Stimulated activated naive CD8-positive, alpha-beta T cell treated with anti-CD3 and anti-CD28 coated beads, Interleukin-15, Interleukin-2, amounts not matched to agents 100 U/mL and 50 U/mL, for 24 hours (primary cell): ENCODE measurements at regions not wholly inside any gene's neighbourhood (a gene's known extent, or its start where the extent isn't known, plus 50 kb on each side); places are given as distances from the start of the nearest gene placed in this dataset.
"Not testable (repeated sequence)": the region's sequence is repeated elsewhere in the genome, so short reads cannot be mapped to it uniquely, and the experiment has no call there.

ENCODE experiments used
- ATAC-seq: fragments of 150-1000 bp; cut with Tn5 transposase; one replicate; pipeline ENCODE4 v1.10.0; 2021
- DNase-seq: peaks from one replicate; pipeline ENCODE4 v3.0.0; 2021

DNA sequence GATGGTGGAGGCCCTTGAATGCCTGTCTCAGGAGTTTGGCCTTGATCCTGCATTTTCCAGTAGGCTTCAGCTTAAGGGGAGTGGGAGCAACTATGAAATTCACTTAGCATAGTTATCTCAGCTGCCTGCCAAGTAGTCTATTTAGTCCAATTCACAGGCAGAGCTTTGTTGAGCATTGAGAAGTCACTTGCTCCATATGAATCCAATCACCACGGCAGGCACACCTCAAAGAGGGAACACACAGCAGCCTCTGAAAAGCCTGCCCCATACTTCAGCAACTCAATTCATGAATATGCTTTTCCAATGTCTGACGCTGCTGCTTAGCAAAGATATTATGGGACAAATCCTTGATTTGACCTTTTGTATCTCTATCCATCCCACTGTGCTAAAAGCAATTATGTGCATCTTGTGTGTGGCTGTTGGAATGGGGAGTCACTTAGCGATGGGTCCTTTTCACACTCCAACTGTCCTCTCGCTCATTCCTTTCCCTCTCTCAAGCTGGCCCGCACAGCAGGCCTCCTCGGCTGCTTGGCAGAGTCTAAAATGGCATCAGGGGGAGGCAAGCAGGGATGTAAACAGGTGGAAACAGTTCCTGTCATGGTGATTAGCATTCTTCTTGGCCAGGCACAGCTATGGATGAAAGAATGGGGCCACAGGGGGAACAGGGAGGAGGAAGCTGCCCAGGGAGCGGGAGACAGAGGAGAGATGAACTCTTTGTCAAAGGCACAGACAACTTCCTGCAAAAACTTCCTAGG is 56.0 kb upstream of the LRPPRC start:
- DNase-seq (no peak), ATAC-seq (no peak)

DNA sequence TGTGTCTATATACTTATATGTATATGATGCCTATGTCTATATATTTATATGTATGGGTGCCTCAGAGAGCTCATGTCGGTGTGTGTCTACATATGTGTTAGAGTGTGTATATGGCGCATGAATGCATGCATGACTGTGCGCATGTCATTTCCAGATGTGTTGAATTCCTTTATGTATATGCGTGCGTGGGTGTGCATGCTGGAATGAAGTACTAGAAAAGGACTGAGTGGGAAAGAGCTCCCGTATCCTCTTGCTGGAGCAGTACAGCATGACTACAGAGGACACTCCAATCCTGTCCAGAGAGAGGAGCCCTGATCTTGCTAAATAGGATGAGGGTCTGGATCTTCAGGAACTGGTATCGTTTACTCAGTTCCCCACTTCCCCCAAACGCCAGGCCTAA is 56.8 kb upstream of the LRPPRC start:
- no peak for DNase-seq
- ATAC-seq, result no peak

DNA sequence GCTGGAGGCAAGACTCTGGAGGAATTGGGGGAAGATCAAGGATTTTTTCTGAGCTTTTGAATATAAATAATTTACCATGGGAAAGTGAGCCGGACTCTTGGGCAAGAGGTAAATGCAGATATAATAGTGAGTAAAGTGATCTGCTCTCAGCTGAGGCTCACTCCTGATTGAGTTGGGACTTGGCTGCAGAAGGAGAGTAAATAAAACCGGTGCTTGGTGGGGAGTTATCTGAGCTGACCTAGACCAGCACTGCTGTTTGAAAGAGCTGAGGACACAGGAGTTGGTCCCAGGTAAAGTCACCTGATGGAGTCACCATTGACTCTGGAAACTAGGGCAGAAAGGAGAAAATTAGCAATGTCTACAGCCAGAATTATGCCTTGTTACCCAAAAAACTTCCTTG is 57.3 kb upstream of the LRPPRC start:
- ATAC-seq, result no peak

DNA sequence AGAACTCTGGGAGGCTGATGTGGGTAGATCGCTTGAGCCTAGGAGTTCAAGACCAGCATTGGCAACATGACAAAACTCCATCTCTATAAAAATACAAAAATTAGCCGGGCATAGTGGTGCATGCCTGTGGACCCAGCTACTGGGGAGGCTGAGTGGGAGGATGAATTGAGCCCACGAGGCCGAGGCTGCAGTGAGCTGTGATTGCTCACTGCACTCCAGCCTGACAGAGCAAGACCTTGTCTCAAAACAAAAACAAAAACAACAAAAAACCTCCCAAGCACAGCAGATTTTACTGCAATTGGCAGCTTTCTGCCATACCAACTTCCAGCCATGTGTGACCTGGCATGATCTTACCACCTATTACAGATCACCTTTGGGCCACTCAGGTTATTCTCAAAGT is 57.7 kb upstream of the LRPPRC start:
- ATAC-seq (no peak), DNase-seq (no peak)

More for the DNA sequence above, 57.3 kb upstream of the LRPPRC start:
- DNase-seq, result no peak

DNA sequence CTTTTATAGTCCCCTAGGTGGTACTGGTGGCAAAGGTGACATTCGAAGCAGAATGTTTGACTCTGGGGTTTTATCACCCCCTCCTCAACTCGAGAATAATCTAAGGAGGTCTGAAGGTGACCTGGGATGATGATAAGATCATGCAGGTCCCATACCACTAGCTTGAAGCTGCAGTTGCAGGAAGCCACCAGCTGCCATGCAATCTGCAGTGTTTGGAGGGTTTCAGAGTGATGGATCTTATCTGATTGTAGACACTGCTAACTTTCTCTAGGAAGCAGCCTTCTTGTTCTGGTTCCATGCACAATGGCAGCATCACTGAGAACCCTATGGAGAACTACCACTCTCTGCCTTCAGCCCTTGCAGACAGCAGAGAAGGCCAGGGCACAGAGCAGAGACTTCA is 59.4 kb upstream of the LRPPRC start:
- DNase-seq (no peak), ATAC-seq (no peak)

DNA sequence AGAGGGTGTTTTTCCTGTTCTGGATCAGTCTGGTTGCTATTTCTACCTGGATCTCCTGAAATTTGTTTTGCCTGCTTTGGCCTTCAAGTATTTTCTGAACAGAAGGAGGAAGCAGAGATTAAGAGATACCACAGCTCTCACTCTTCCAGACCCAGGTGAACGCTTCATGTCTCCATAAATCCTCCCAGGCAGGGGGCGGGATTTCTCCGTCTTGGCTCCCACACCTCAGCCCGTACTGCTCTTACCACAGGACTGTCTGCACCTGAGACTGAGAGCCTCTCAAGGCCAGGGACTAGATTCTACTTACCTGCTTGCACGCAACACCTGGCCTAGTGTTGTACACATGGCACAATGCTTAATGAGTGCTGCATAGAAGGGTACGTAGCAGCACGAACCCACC is 59.9 kb upstream of the LRPPRC start:
- ATAC-seq, result no peak
- no peak for DNase-seq

DNA sequence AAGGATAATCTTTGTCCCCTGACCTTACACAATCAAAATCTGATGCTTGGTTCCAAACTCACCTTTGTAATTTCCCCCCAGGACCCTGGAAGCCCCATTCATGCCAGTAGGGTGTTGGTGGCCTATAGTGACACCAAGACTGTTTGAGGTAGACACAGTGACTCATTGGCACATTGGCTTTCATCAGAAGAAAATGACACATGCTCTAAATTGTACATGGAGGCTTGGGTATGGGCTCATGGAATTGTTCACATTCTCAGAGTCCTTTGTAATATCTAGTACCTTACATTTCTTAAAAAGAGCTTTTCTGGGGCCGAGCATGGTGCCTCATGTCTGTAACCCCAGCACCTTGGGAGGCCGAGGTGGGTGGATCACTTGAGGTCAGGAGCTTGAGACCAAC is 61.2 kb upstream of the LRPPRC start:
- no peak for ATAC-seq
- no peak for DNase-seq

DNA sequence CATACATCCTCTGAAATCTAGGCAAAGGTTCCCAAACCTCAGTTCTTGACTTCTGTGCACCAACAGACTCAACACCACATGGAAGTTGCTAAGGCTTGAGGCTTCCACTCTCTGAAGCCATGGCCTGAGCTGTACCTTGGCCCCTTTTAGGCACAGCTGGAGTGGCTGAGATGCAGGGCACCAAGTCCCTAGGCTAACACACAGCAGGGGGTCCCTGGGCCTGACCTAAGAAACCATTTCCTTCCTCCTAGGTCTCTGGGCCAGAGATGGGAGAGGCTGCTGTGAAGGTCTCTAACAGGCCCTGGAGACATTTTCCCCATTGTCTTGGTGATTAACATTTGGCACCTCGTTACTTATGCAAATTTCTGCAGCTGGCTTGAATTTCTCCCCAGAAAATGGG is 64.5 kb upstream of the LRPPRC start:
- not testable (repeated sequence) for ATAC-seq, DNase-seq

DNA sequence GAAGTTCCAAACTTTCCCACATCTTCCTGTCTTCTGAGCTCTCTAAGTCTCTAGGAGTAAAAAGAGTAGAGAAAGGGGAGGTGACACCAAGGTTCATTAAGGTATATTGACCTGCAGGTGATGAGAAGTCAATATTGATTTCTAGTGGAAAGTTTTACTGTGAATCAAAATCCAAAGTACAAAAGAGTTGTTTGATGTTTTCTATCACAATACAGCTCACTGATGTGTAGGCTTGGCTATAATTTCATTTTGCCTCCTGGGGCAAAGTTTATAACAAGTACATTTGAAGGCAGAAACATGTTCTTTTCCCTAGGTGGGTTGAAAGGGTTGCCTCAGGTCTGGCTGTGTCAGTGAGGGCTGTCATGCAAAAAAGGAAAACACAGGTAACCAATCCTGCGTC is 65.2 kb upstream of the LRPPRC start:
- DNase-seq (no peak), ATAC-seq (no peak)

DNA sequence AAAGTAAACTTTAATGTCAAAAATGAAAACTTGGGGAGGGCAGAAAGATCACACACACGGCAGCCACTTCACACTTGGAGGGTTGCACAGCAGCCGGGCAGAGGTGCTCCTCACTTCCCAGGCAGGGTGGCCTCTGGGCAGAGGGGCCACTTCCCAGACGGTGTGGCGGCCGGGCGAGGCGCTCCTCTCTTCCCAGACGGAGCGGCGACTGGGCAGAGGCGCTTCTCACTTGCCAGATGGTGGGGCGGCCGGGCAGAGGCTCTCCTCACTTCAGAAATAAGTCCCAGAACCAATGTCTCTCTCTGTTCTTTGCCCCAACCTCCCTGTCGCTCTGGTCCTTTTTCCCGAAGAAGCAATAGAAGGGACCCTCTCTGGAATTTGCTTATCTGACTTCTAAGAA is 65.7 kb upstream of the LRPPRC start:
- ATAC-seq (no peak), DNase-seq (no peak)

DNA sequence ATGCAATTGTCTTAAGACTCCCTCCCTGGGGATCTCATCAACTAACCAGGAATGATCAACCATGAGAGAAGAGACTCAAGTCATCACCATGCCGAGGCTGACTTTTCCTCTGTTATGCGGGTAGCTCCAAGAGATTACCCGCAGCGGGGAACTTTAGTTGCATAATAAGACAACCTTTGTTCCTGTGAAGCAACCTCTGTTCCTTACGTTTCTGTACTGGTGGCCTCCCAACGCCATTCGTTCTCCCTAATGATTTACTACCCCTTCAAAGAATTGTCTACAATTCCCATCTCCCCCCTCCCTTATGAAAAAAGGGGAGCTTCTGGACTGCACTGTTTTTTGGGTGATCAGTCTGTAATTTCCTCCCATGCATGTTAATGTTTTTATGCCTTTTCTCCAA is 66.1 kb upstream of the LRPPRC start:
- DNase-seq (no peak), ATAC-seq (no peak)

DNA sequence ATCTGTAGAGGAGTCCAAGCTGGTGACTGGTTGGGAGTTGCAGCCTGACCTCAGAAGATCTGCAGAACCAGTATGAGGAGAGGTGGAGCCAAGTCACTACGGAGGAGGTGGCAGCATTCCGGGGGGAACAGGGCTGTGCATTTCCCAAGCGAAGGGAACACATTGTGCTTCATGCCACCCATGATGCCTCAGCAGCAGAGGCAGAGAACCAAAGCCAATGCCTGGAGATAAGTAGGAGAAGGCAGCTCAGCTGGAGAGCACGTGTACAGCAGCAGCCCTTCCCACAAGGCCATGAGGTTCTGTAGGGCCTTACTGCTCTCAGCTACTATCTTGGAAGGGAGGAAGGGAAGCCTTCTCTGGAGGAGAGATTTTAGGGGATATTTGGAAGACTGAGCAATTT is 67.2 kb upstream of the LRPPRC start:
- no peak for ATAC-seq
- DNase-seq, result no peak

DNA sequence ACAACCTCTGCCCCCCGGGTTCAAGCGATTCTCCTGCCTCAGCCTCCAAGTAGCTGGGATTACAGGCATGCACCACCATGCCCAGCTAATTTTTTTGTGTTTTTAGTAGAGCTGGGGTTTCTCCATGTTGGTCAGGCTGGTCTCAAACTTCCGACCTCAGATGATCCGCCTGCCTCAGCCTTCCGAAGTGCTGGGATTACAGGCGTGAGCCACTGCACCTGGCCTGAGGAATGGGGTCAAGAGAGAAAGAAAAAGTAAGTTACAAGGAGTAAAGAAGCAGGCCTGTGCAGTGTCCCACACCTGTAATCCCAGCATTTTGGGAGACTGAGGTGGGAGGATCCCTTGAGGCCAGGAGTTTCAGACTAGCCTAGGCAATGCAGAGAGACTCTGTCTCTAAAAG is 68.5 kb upstream of the LRPPRC start:
- DNase-seq, ATAC-seq: not testable (repeated sequence)

DNA sequence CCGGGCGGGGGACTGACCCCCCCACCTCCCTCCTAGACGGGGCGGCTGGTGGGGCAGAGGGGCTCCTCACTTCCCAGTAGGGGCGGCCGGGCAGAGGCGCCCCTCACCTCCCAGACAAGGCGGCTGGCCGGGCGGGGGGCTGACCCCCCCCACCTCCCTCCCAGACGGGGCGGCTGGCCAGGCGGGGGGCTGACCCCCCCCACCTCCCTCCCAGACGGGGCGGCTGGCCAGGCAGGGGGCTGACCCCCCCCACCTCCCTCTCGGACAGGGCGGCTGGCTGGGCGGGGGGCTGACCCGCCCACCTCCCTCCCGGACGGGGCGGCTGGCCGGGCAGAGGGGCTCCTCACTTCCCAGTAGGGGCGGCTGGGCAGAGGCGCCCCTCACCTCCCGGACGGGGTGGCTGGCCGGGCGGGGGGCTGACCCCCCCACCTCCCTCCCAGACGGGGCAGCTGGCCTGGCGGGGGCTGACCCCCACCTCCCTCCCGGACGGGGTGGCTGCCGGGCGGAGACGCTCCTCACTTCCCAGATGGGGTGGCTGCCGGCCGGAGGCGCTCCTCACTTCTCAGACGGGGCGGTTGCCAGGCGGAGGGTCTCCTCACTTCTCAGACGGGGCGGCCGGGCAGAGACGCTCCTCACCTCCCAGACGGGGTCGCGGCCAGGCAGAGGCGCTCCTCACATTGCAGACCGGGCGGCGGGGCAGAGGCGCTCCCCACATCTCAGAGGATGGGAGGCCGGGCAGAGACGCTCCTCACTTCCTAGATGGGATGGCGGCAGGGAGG is 71.4 kb upstream of the LRPPRC start:
- not testable (repeated sequence) for ATAC-seq, DNase-seq

DNA sequence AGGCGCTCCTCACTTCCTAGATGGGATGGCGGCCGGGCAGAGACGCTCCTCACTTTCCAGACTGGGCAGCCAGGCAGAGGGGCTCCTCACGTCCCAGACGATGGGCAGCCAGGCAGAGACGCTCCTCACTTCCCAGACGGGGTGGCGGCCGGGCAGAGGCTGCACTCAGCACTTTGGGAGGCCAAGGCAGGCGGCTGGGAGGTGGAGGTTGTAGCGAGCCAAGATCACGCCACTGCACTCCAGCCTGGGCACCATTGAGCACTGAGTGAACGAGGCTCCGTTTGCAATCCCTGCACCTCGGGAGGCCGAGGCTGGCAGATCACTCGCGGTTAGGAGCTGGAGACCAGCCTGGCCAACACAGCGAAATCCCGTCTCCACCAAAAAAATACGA is 72.0 kb upstream of the LRPPRC start:
- not testable (repeated sequence) for ATAC-seq, DNase-seq

DNA sequence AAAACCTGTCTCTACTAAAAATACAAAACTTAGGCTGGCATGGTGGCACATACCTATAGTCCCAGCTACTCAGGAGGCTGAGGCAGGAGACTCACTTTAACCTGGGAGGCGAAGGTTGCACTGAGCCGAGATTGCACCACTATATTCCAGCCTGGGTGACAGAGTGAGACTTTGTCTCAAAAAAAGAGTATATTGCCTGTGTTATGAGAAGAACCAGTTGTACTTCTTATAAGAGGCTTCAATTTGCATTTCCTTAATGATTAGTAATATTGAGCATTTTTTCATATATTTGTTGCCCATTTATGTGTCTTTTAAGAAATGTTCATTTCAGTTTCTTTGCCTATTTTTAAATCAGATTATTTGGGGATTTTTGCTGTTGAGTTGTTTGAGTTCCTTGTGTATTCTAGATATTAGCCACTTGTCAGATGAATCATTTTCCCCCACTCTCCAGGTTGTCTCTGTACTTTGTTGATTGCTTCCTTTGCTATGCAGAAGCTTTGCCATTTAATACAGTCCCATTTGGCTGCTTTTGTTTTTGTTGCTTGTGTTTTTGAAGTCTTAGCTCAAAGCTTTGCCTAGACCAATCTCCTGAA is 75.8 kb upstream of the LRPPRC start:
- ATAC-seq, result no peak
- DNase-seq, result no peak

DNA sequence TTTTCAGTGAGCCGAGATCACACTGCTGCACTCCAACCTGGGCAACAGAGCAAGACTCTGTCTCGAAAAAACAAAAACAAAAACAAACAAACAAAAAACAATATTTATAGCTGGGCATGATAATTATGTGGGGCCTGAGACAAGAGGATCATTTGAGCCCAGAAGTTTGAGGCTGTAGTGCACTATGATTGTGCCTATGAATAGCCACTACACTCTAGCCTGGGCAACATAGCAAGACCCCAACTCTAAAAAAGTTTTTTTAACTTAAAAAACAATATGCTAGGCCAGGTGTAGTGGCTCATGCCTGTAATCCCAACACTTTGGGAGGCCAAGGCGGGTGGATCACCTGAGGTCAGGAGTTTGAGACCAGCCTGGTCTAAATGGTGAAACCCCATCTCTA is 77.9 kb upstream of the LRPPRC start:
- not testable (repeated sequence) for DNase-seq, ATAC-seq

DNA sequence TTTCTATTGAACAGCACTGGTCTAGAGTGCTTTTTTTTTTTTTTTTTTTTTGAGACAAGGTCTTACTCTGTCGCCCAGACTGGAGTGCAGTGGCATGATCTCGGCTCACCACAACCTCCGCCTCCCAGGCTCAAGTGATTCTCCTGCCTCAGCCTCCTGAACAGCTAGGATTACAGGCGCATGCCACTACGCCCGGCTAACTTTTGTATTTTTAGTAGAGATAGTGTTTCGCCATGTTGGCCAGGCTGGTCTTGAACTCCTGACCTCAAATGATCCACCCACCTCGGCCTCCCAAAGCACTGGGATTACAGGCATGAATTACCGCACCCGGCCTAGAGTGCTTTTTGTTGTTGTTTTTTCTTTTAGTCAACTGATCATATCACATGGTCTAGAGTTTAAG is 79.0 kb upstream of the LRPPRC start:
- not testable (repeated sequence) for DNase-seq, ATAC-seq

DNA sequence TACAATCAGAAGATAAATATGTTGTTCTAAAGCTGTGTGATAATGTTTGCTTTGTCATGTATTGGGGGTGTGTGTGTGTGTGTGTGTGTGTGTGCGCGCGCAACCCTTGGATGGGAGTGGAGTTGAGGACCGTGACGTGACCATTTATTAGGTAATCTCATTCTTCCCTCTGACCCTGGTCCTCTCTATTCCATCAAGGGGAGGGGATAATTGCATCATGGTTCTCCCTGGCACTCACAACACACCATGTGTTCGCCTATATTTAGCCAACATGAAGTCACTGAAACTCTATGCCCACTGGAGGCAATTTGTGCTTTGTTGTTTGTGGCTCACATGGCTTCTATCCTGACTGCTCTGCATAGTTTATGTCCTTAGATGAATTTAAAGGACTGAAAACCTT is 79.8 kb upstream of the LRPPRC start:
- DNase-seq, result no peak
- no peak for ATAC-seq

DNA sequence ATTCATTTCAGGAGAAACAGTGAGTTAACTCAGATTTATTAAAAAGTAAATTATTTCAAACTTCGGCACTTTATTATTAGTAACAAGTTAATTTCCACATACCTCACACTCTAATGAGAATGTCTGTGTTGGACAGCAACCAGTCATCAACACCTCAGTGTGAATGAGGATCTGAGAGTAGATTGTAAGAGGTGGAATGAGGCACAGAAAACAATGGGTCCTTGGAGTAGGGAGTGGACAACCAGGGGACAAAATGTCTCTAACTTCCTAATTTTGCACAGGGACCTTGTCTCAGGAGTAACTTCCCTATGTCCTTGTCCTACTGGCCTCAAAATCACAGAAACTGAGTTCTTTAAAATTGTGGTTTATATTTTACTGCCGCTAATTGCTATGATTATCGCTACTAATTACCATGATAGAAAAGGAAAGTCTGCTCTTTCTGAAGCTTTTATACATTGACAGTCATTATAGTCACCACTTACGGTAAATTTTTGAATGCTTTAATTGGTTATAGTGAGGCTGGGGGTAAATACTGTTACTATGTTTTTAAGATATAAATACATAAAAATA is 82.2 kb upstream of the LRPPRC start:
- no peak for ATAC-seq
- DNase-seq, result no peak

DNA sequence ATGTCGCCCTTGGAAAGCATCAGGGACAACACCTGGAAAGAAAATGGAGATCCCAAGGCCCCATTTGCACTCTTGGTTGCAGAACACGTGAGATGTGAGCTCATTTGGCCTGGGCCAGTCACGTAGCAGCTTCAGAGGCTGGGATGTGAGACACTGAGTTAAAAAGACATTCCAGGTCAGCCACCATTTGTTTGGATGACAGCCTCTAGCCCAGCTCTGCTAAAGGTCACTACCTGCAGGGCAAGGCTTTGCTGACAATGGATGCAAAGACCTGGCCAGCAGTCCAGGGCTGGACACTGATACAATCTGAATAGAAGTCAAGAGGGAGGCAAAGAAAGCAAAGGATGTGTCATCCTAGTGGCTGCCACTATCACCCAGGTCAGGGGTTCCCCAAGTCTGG is 83.9 kb upstream of the LRPPRC start:
- ATAC-seq, result no peak

DNA sequence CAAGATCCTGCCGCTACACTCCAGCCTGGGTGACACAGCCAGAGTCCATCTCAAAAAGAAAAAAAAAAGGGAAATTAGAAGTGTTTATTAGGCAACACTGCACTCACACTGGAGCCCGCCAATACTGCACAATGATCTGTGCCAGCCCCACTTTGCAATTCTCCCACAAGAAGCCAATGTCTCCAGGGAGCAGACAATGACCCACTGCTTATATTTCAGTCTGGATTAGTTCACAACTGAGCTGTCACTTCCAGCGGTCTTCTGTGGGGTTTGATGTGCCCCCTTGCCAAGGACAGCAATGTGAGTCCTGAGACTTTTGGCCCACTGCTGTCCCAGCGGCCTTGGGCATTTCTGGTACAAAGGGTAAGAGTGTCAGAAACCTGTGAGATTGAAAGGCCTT is 85.6 kb upstream of the PPM1B start:
- no peak for ATAC-seq
- no peak for DNase-seq

More for the DNA sequence above, 83.9 kb upstream of the LRPPRC start:
- no peak for DNase-seq

DNA sequence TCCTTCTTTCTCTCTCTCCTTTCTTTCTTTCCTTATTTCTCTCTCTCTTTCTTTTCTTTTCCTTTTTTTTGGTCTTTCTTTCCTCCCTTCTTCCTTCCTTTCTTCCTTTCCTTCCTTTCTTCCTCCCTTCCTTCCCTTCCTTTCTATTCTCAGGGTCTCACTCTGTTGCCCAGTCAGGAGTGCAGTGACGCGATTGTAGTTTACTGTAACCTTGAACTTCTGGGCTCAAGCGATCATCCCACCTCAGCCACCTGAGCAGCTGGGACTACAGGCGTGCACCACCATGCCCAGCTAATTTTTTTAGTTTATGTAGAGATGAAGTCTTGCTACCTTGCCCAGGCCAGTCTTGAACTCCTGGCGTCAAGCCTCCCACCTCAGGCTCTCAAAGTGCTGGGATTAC is 83.8 kb upstream of the PPM1B start:
- no peak for ATAC-seq
- DNase-seq, result no peak
